ENCODE measurements at regions not wholly inside any gene's neighbourhood (a gene's known extent, or its start where the extent isn't known, plus 50 kb on each side); places are given as distances from the start of the nearest gene placed in this dataset.
"Not testable (repeated sequence)": the region's sequence is repeated elsewhere in the genome, so short reads cannot be mapped to it uniquely, and the experiment has no call there.

DNA sequence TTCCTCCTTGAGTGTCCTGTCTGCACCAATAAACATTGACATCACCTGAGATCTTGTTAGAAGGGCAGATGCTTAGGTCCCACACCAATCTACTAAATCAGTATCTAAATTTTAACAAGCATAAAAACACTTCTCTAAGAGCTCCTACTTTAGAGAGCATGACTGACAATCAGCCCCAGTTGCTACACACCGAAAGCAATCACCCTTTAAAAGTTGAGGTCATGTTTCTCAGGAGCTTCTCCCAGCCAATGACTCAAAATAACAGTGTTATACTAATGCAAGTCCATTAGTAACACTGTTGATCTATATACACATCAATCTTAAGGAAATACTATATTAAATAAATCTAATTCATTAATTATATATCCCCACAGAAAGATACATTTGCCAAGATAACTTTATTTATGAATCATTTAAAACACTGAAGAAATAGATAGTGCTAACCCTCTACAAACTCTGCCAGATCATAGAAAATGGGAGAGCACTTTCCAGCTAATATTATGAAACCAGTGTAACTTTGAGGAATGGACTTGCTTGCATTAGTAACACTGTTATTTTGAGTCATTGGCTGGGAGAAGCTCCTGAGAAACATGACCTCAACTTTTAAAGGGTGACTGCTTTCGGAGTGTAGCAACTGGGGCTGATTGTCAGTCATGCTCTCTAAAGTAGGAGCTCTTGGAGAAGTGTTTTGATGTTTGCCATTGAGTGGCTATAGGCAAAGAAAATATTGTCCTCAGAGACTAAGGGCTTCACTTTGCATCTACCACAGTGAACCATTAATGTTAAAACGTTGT is 109.8 kb upstream of the HDX start:
- DNase-seq = no peak

DNA sequence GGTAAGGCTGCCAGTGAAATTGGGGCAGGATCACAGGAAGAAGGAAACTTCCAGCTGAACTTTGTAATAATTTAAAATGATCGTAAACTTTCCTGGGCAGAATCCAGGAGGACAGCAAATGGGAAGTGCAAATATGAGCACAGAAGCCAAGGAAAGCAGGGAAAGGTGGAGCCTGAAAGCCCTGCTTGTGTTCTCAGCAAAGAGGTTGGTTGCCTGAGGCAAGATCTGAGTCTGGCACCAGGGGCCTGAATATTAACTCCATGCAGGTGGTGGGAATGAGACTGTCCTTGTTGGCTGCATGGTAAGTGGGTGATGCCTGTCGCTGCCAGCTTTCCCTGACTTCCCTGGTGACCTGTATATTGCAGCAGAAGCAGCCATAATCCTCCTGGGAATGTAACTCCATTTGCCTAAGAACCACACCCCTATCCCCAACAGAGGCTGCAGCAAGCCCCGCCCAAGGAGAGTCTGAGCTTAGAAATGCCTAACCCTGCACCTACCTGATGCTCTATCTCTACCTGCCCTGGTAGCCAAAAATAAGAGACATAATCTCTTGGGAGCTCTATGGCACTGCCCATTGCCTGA is 132.0 kb upstream of the HDX start:
- no peak for DNase-seq

DNA sequence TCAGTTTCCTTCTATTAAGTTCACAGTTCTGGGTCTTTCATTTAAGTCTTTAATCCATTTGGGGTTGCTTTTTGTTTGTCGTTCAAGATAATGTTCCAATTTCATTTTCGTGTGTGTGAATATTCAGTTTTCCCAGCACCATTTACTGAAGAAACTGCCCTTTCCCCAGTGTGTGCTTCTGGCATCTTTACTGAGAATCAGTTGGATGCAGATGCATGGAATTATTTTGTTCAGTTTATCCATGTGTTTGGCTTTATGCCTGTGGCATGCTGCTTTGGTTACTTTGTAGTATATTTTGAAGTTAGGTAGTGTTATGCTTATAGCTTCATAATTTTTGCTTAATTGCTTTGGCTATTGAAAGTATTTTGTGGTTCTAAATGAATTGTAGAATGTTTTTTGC is 163.8 kb upstream of the HDX start:
- peak; percentile 6 for DNase-seq

DNA sequence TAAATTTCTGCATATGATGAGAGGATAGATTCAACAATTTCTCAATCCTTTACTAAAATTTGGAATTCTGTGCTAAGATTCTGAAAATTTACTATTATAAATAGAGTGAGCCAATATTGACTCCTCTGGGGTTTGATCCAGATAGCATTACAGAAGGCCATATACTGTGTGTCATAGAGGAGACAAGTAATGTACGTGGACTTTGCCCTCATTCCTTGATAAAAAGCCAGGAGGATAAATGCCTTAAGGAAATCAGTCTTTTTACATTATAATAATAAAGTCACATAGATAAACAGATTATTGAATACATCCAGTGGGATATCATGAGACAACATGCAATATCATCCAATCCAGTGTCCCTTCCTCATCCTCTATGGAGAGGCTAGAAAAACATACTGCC is 188.0 kb upstream of the HDX start:
- DNase-seq = no peak

DNA sequence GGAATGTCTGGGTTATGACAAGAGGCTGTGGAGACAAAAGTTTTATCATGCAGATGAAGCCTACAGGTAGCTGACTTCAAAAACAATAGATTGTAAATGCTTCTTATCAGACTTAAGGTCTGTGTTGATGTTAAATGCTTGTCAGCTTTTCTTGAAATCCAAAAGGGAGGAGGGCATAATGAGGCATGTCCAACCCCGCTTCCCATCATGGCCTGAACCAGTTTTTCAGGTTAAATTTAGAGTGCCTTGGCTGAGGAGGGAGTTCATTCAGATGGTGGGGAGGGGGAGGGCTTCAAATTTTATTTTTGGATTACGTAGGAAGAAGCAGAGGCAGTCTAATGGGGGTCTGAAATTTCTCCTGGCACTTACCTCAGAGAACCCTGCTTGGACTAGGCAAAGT is 207.7 kb upstream of the HDX start:
- DNase-seq = no peak

DNA sequence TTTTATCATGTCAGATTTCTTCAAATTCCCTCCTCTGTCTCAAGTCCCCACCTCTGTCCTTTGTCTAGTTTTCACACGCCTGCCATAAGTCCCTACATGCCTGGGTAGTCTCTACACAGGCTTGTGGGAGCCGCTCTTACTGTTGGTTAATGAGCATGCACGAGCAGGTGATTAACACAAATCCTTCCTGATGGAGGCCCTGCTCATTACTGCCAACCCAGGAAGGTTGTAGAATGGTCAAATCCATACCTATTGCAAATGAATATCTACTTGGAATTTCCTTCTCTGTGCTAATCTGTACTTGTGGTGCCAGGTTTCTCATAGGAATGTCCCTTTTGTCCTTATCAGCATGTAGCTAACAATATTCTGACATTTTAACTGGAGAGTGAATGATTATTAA is 208.4 kb upstream of the HDX start:
- DNase-seq = no peak

DNA sequence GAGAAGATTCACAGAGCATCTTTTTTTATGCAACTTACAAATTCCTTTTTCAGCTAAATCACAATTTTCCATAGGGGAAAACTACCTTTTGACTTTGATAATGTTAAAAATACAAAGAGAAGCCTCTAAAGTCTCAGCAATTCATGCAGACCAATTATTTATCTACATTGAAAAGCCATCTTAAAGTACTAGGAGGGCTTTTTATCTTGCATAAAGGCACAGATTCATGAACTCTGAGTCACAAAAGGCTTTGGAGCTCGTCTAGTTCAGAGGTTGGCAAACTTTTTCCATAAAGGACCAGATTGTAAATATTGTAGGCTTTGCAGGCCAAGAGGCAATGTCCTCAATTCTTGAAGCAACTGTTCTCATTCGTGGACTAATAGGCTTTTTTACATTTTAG is 210.4 kb upstream of the HDX start:
- DNase-seq = no peak

DNA sequence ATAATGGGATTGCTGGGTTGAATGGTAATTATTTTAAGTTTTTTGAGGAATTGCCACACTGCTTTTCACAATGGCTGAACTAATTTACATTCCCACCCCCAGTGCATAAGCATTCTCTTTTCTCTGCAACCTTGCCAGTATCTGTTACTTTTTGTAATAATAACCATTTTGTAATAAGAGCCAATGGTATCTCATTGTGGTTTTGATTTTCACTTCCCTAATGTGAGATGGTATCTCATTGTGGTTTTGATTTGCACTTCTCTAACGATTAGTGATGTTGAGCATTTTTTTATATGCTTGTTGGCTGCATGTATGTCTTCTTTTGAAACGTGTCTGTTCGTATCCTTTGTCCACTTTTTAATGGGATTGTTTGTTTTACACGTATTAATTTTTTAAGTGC is 213.1 kb upstream of the HDX start:
- no peak for DNase-seq

DNA sequence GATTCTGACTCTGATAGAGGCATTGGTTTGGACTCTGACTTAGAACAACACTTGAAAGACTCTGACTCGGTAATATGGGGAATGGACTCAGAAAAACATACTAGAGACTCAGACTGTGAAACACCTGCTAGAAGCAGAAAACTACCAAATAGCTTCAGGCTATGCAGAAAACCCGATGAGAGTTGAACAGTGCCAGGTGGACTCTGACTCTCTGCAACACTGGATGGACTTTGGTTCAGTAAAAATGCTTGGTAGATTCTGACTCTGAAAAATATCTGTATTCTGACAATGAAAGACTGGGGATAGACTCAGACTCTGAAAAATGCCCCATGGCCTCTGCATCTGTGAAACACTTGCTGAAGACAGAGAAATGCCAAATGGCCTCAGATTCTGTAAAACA is 215.1 kb upstream of the HDX start:
- no peak for DNase-seq

DNA sequence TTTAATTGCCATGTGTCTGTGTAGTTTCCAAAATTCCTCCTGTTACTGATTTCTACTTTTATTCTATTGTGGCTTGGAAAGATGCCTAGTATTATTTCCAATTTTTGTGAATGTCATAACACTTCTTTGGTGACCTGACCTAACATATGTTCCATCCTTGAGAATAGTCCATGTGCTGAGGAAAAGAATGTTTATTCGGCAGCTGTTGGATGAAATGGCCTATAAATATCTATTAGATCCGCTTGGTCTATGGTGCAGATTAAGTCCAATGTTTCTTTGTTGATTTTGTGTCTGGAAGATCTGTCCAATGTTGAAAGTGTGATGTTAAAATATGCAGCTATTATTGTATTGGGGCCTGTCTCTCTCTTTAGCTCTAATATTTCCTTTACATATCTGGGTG is 219.2 kb upstream of the HDX start:
- no peak for DNase-seq

DNA sequence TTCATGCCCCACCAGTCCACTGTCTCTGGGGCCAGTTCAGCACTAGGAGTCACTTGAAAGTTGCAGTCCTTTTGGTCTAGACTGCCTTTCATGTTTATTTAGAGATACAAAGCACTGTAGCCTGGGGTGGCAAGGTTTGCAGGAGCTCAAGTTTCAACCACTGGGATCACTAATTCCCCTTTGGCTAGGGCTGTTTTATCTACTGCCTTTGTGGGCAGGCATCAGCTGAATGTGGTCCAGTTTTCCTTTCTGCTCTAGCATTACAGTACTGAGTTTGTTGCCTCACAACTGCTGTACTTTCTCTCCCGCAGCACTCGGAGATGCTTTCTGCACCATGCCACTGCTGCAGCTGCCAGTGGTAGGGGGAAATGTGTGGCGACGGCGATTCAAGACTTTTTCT is 222.3 kb upstream of the HDX start:
- DNase-seq = no peak

DNA sequence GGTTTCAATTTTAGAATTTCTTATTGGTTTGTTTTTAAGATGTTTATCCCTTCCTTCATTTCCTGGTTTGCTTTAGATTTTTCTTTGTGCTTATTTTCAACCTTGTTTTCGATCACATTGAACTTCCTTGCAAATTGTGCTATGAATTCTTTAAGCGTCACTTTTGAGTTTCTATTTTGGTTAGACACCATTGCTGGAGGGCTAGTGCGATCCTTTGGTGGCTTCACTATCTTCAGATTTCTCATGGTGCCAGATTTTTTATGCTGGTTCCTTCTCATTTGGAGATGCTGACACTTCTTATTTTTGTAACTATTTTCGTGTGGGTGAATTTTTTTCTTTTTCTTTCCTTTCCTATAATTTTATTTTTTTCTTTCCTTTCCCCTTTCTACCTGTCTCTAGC is 227.2 kb upstream of the HDX start:
- DNase-seq = no peak

DNA sequence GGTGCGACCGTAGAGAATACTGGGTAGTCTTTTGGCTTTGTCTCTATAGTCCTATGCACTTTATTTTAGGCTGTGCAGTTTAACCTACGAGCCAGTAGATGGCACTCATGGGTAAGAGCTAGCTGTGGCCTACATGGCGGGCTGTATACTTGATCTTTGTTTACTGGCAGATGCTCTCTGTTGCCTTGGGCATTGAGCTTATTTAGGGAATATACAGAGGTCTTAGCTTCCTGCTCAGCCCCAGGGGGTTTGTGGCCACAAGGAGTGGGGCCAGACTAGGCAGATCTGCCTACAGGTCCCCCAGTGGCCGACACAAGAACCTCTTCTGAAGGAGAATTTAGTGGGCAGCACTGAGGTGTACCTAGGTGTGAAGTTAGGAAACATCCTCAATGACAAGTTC is 227.6 kb upstream of the HDX start:
- DNase-seq = peak; percentile 8

DNA sequence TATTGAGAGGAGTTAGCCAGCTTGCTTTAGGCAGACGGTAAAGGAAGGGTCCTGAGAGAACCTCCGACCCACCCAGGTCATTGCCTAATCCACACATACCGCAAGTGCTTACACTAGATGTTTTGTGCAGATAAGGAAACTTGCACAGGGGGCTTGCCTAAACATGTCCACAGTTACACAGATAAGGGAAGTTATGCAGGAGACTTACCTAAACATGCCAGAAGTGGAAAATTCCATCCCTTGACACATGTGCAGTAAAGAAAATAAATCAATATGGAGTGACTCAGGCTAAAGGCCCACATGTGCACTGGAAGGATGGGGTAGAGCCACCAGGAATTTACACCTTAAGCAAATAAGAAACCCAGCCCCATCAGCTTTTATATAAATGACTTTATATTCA is 232.8 kb upstream of the HDX start:
- no peak for DNase-seq

DNA sequence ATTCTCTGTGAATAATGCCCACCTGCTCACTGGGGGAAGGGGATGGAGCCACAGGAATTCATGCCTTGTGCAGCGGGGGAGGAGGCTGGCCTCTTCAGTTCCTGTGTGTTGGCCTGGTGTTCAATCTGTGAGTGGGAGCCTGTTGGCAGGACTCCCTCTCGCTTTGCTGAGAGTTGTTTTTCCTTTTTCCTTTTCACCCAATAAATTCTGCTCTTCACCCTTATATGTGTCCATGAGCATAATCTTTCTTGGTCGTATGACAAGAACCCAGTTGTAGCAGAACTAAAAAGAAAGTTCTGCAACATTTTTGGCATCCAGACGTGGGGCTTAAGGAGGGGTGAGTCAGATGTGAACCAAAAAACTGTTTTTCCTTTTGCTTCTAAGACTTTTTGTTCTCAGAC is 235.2 kb upstream of the HDX start:
- DNase-seq = no peak

DNA sequence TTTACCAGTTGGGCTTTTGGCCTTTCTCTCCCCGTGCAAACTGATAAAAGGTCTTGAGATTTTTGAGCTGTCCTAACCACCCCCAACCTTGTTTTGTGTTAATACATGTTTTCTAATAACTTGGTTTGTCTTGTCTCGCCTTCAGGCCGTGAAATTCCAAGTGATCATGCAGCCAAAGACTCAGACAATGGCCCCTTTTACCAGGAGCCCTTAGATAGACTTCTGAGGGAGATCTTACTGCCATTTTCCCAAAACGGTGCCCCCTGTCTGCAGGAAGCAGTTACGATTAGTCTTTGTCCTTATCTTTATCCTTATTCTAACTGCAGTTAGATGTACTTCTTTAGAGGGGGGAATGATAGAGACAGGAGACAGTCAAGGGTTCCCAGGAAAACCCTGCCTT is 245.3 kb upstream of the HDX start:
- no peak for DNase-seq

DNA sequence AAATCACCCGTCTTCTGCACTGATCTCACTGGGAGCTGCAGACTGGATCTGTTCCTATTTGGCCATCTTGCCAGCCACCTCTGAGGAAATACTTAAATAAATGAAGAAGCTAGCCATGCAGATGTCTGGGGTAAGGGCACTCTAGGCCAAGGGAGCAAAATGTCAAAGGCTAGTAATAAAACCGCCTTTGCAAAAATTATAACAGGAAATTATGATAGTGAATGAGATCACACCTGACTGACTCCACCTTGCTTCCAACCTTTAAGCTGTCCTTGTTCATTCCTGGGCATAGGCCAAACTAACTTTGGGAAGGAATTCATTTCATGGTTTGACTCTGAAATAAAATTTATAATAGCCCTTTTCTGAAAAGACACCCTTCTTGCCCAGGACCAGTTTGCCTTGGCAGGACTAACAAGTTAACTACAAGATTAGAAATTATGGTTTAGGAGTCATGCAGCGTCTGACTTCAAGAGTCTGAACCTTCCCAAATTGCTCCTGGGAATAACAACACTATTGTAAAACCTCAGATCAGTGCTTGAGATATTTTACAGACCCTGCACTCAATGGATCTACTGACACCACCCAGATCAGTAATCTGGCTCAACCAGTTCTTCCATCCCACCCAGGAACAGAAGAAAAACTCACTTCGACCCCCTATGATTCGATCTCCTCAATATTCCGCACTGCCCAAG is 246.9 kb upstream of the HDX start:
- DNase-seq = no peak

DNA sequence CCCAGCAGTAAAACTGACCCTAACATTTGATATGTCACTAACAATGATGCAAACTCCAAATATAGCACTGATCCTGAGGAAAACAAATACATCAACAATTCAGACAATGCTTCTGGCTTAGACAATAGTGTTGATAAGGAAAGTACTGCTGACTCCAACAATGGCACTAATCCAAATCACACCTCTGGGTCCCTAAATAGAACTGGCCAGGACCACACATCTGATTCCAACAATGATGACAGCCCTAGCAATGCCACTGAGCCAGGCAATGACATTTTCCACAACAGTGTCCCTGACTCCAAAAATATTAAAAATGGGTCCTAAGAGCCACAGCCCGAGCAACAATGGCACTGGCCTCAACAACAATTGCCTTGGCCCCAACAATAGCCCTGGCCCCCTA is 243.1 kb upstream of the APOOL start:
- DNase-seq = no peak

DNA sequence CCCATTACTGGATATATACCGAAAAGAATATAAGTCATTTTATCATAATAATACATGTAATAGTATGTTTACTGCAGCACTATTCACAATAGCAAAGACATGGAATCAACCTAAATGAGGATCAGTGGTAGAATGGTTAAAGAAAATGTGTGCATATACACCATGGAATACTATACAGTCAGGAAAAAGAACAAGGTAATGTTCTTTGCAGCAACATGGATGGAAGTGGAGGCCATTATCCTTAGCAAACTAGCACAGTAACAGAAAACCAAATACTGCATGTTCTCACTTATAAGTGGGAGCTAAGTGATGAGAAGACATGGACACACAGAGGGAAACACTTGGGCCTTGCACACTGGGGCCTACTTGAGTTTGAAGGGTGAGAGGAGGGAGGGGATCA is 207.4 kb upstream of the APOOL start:
- no peak for DNase-seq

DNA sequence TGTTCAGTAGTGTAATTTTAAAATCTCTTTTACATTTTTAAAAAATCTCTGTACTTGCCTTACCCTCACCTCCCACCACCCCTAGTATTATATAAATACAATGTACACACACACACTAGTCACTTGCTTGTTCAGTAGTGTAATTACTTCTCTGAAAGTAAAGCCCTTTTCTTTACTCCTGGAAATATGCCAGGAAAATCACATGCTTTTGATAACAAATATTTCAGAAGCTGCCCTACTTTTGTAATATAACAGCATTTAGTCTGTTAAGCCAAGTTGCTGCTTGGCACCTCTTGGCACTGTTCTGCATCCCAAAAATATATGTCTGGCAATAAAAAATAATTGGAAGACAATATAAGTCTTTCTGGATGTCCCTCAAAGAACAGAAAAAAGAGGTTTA is 172.8 kb upstream of the APOOL start:
- no peak for DNase-seq

DNA sequence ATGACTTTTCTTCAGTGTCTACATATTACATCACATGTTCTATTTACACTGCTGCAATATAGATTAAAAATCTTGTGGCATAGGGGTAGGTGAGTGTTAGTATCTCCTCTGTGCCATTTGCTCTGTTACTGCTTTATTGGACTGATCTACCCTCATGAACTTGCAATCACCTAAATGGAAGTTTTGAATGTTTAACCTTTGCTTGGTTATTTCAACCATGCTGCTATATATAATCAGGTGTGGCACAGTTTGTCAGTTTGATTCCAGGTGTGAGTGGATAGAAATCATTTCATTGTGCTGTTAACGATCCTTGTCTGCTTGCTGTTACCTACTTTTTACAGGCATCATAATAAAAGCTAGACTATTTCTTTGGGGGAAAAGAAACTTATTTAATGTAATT is 157.1 kb upstream of the APOOL start:
- DNase-seq = not testable (repeated sequence)

DNA sequence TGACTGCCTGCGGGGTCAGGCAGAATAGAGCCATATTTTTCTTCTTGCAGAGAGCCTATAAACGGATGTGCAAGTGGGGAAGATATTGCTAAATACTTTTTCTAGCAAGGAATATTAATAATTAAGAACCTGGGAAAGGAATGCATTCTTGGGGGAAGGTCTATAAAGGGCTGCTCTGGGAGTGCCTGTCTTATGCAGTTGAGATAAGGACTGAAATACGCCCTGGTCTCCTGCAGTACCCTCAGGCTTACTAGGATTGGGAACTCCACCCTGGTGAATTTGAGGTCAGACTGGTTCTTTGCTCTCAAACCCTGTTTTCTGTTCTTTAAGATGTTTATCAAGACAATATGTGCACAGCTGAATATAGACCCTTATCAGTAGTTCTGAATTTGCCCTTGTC is 152.5 kb upstream of the APOOL start:
- DNase-seq = not testable (repeated sequence)

DNA sequence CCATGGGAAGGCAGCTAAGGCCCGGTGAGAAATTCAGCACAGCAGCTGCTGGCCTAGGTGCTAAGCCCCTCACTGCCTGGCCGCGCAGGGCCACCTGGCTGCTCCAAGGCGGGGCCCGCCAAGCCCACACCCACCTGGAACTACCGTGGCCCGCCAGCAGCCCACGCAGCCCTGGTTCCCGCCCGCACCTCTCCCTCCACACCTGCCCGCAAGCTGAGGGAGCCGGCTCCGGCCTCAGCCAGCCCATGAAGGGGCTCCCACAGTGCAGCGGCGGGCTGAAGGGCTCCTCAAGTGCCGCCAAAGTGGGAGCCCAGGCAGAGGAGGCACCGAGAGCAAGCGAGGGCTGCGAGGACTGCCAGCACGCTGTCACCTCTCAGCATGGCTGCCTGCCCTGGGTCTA is 146.9 kb upstream of the APOOL start:
- not testable (repeated sequence) for DNase-seq

DNA sequence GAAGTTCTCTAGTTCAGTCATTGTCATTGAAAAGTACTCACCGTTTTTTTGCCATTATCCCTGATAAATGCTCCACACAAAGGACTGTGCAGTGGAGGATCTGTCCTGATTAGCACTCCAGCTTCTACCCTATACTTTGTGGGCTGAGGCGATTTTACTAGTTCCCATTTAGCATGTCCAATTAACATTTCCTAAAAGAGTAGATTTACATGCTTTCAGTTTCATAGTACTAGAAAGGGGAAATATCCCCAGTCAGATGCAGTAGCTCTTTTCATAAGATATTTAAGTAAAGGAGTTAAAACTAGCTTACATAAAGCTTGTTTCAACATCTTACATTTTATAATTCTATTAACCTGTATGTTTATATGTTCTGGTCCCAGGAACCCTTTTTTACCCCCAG is 144.9 kb upstream of the APOOL start:
- DNase-seq = not testable (repeated sequence)

All from hindlimb muscle (tissue), 1 donor.